K562 (cell line): ENCODE measurements at regions not wholly inside any gene's neighbourhood (a gene's known extent, or its start where the extent isn't known, plus 50 kb on each side); places are given as distances from the start of the nearest gene placed in this dataset.

Experiments
- ATAC-seq: fragments of 200-7000 bp; cut with Tn5 transposase; 3 replicates; pipeline ENCODE4 v1.9.1; 2020; ENCODE audit warnings: moderate library complexity
- BruUV-seq: library from RNA; stranded (reverse); fragments of 400-500 nt; replicated peaks from 2 replicates; lab custom pipeline; 2021; lab: Mats Ljungman, UMichigan
- CTCF ChIA-PET: fragments of 300-600 bp; formaldehyde crosslinking; extraction: SDS; loops from one replicate; lab custom pipeline; 2021; ENCODE audit warnings: low intra/inter-chr PET ratio; lab: Yijun Ruan, JAX
- POLR2A ChIA-PET: fragments of 300-600, 350-650 bp; sonication (Branson Sonifier 250); formaldehyde crosslinking; extraction: SDS; loops from one replicate; lab custom pipeline; 2021; ENCODE audit warnings: antibody characterized with exemption, inconsistent platforms; lab: Yijun Ruan, JAX
- DNase-seq, 4 experiments: peaks; one replicate each; pipeline versions ENCODE4 v3.0.0 to v3.0.0-alpha.2; 2011 to 2018; ENCODE audit warnings: low spot score in 3 of 4, mixed read lengths in 3 of 4; ENCODE audit errors: extremely low read depth in 1 of 4
- FAIRE-seq: peaks from 2 replicates; lab custom pipeline; 2011; peaks lifted over from hg19 to GRCh38; lab: Jason Lieb, UNC
- H2AFZ ChIP-seq: 2 replicates; pipeline ENCODE4 v1.6.0; 2011; ENCODE audit warnings: low read depth, low read length, control low read depth, inconsistent platforms
- H3K27ac ChIP-seq: fragments of 200-600 bp; 3 replicates; pipeline ENCODE4 v1.8.0; 2011; ENCODE audit warnings: low read depth, mild to moderate bottlenecking, control low read depth, inconsistent platforms, low read length, moderate library complexity, mixed read lengths; ENCODE audit errors: extremely low read depth
- H3K27me3 ChIP-seq, 2 experiments: fragments of 300-600 bp in 1 of 2; 2 replicates in 1 of 2; 3 replicates in 1 of 2; pipeline versions ENCODE4 v1.6.0 to v1.8.0; 2011; ENCODE audit warnings: inconsistent platforms in 2 of 2, low read length in 2 of 2, mild to moderate bottlenecking in 1 of 2, mixed read lengths in 1 of 2, moderate library complexity in 1 of 2; ENCODE audit not compliant: control insufficient read depth in 2 of 2, insufficient read depth in 2 of 2
- H3K36me3 ChIP-seq: fragments of 300-600 bp; 3 replicates; pipeline ENCODE4 v1.8.0; 2011; ENCODE audit warnings: mild to moderate bottlenecking, low read length, inconsistent platforms; ENCODE audit not compliant: control insufficient read depth, insufficient read depth
- H3K4me1 ChIP-seq, 2 experiments: fragments of 200-600 bp in 1 of 2; replicated peaks in 1 of 2; 2 replicates in 1 of 2; 3 replicates in 1 of 2; pipeline versions ENCODE4 v1.5.1 to v1.8.0; 2011; ENCODE audit warnings: inconsistent platforms in 2 of 2, low read length in 2 of 2, mild to moderate bottlenecking in 1 of 2, mixed read lengths in 1 of 2, moderate library complexity in 1 of 2; ENCODE audit not compliant: control insufficient read depth in 2 of 2, insufficient read depth in 2 of 2
- H3K4me2 ChIP-seq: 2 replicates; pipeline ENCODE4 v1.6.1; 2011; ENCODE audit warnings: low read length, control low read depth, inconsistent platforms, mixed read lengths; ENCODE audit not compliant: insufficient read depth
- H3K4me3 ChIP-seq: fragments of 200-600 bp; sonication (generic), shearing (Covaris generic); 2 replicates; pipeline ENCODE4 v1.5.1; 2016; ENCODE audit warnings: control low read depth, inconsistent platforms
- H3K79me2 ChIP-seq: fragments of 200-600 bp; 3 replicates; pipeline ENCODE4 v1.8.0; 2011; ENCODE audit warnings: low read length, inconsistent platforms; ENCODE audit not compliant: control insufficient read depth, insufficient read depth
- H3K9ac ChIP-seq, 2 experiments: 2 replicates each; pipeline versions ENCODE4 v1.6.0 to v1.6.1; 2011; ENCODE audit warnings: low read depth in 2 of 2, low read length in 2 of 2, control low read depth in 1 of 2, inconsistent platforms in 1 of 2, mild to moderate bottlenecking in 1 of 2, mixed read lengths in 1 of 2; ENCODE audit not compliant: insufficient read depth in 1 of 2
- H3K9me1 ChIP-seq: one replicate; pipeline ENCODE4 v1.6.0; 2011; ENCODE audit warnings: inconsistent platforms, mild to moderate bottlenecking, low read length, moderate library complexity; ENCODE audit not compliant: control insufficient read depth, insufficient read depth
- H3K9me3 ChIP-seq: replicated peaks from 2 replicates; pipeline ENCODE4 v1.5.1; 2011; ENCODE audit warnings: low read depth, low read length, inconsistent platforms; ENCODE audit not compliant: control insufficient read depth, insufficient read depth
- H4K20me1 ChIP-seq: replicated peaks from 2 replicates; pipeline ENCODE4 v1.6.1; 2011; ENCODE audit warnings: low read length, inconsistent platforms, mixed read lengths; ENCODE audit not compliant: control insufficient read depth, insufficient read depth
- CAMTA2 ChIP-seq: fragments of 250-450 bp; sonication (Bioruptor Pico); conservative IDR thresholded peaks from 2 replicates; pipeline ENCODE4 v1.5.1; 2022
- FOXA3 ChIP-seq, 2 experiments: fragments of 450-650 bp in 1 of 2; sonication (generic) in 1 of 2; formaldehyde crosslinking; IDR thresholded peaks in 1 of 2; conservative IDR thresholded peaks in 1 of 2; 2 replicates each; pipeline versions ENCODE4 v1.4.0 to v1.8.0; 2020 to 2022; ENCODE audit warnings: mild to moderate bottlenecking in 2 of 2, missing genetic modification reagents in 1 of 2
- GTF2E2 ChIP-seq: fragments of 200-800 bp; sonication (Bioruptor generic); IDR thresholded peaks from 2 replicates; pipeline ENCODE4 v1.6.1; 2016; ENCODE audit warnings: missing genetic modification characterization, missing compliant biosample characterization
- NFATC3 ChIP-seq: fragments of 450-650 bp; IDR thresholded peaks from 2 replicates; pipeline ENCODE4 v1.6.1; 2017; ENCODE audit warnings: mild to moderate bottlenecking
- SPI1 ChIP-seq: IDR thresholded peaks from 2 replicates; pipeline ENCODE4 v1.6.1; 2011; ENCODE audit warnings: low read depth, low read length, control low read depth, borderline replicate concordance
- YBX1 ChIP-seq: fragments of 450-650 bp; IDR thresholded peaks from 2 replicates; pipeline ENCODE4 v1.7.1; 2016; ENCODE audit warnings: mild to moderate bottlenecking
- ZNF165 ChIP-seq: fragments of 250-450 bp; sonication (Bioruptor Pico); IDR thresholded peaks from 2 replicates; pipeline ENCODE4 v1.4.0; 2020; ENCODE audit warnings: borderline replicate concordance
- in situ Hi-C: fragments of 300-500 bp; cut with MboI; formaldehyde crosslinking; loops from 4 replicates; pipeline ENCODE4 v1.15.0; 2018; ENCODE audit warnings: inconsistent platforms, mixed read lengths
- intact Hi-C: fragments of 100-400 bp; cut with micrococcal nuclease; formaldehyde crosslinking; loops from 2 replicates; pipeline ENCODE4 v1.14.2; 2022
- TF ChIP-seq, protein P1 (sequence below): fragments of 200-800 bp; sonication (Bioruptor generic); IDR thresholded peaks from 2 replicates; pipeline ENCODE4 v1.6.1; 2017; ENCODE audit warnings: missing genetic modification characterization, missing compliant biosample characterization
- TF ChIP-seq, protein P2 (sequence below): IDR thresholded peaks from 3 replicates; pipeline ENCODE4 v1.6.1; 2011; ENCODE audit warnings: borderline replicate concordance, mild to moderate bottlenecking; ENCODE audit not compliant: insufficient read length, insufficient read depth
- TF ChIP-seq, protein P3 (sequence below): sonication (generic); formaldehyde crosslinking; IDR thresholded peaks from 2 replicates; pipeline ENCODE4 v1.8.1; 2023; ENCODE audit warnings: missing genetic modification reagents, mild to moderate bottlenecking, borderline replicate concordance

DNA sequence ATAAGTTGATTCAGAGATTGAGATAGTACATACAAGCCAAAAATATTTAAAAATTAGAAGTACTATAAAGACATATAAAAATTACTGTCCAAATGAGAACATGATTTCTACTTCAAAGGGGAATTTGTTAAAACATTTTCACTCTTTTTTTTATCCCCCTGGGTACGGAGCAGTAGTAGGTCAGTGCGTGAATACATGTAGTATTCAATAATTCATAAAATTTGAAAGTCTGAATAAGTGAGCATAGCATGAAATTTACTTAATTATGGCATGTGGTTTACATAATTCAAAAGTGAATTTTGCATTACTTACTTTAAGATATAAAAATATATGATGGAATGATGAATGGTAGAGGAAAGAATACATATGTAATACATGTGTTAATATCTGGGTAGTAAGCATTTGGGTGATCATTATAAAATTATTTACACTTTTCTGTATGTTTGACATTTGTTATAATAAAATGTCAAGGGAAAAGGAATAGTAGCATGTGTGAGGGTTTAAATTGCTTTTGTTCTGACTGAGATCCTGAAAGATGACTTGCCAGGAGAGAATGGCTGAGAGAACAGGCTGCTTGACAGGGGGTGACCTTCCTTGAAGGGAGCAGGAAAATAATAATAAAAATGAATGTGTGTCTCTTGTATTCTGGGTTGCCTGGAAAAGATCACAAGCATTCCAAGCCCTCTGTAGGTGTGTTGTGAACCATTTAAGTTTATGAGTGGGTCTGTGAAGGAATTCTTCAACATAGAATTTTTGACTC lies 1178.8 kb downstream of the ZPLD1 start (continued):
- TF ChIP-seq, protein P1, sequence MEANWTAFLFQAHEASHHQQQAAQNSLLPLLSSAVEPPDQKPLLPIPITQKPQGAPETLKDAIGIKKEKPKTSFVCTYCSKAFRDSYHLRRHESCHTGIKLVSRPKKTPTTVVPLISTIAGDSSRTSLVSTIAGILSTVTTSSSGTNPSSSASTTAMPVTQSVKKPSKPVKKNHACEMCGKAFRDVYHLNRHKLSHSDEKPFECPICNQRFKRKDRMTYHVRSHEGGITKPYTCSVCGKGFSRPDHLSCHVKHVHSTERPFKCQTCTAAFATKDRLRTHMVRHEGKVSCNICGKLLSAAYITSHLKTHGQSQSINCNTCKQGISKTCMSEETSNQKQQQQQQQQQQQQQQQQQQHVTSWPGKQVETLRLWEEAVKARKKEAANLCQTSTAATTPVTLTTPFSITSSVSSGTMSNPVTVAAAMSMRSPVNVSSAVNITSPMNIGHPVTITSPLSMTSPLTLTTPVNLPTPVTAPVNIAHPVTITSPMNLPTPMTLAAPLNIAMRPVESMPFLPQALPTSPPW (CRISPR knock-in tag) = no peak
- TF ChIP-seq FOXA3 (CRISPR knock-in tag; conservative IDR thresholded peaks at IDR 0.05 in 1 of 2, IDR thresholded peaks at IDR 0.05 in 1 of 2) = no peak
- no peak for TF ChIP-seq ZNF165 (CRISPR knock-in tag)
- TF ChIP-seq SPI1 = no peak
- no peak for TF ChIP-seq NFATC3
- TF ChIP-seq, all 486 proteins: peak for 0

DNA sequence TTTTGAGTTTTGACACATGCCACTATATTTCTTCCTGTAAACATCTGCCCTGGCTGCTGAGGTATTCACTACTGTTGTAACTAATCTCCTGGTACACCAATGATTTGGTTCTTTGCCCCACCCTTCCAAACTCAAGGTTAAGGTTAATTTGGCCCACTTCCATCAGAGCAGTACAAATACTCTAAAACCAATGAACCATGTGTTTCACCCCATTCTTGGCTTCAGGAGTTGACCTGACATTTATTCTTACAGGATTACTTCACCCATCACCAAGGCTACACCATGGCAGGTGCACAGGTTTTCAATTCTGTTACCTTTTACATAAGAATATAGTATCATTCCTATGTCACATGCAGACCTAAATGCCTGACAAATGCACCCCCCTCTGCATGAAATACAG lies 1179.9 kb downstream of the ZPLD1 start:
- no peak overlapping the region for H3K4me3 ChIP-seq
- no peaks in the 10 kb centered on the region for H3K9me1 ChIP-seq
- ChIA-PET CTCF (no interaction called here), POLR2A (no interaction called here)
- DNase-seq (no peak), ATAC-seq (no peak), FAIRE-seq (no peak)
- intact Hi-C loops = no loop called here
- H3K9me3 ChIP-seq = no peaks in the 10 kb centered on the region
- H3K4me2 ChIP-seq = no peak overlapping the region
- BruUV-seq = no TSS peak
- H4K20me1 ChIP-seq = no peaks in the 10 kb centered on the region
- H3K27ac ChIP-seq = no peak overlapping the region
- H2AFZ ChIP-seq = no peak overlapping the region
- no peaks in the 10 kb centered on the region for H3K27me3 ChIP-seq
- no peaks in the 10 kb centered on the region for H3K4me1 ChIP-seq
- H3K79me2 ChIP-seq = no peaks in the 10 kb centered on the region
- H3K9ac ChIP-seq = no peak overlapping the region
- no peaks in the 10 kb centered on the region for H3K36me3 ChIP-seq
- in situ Hi-C loops = no loop called here
- TF ChIP-seq CAMTA2 (CRISPR knock-in tag) = no peak
- TF ChIP-seq YBX1 = no peak
- TF ChIP-seq, protein P2, sequence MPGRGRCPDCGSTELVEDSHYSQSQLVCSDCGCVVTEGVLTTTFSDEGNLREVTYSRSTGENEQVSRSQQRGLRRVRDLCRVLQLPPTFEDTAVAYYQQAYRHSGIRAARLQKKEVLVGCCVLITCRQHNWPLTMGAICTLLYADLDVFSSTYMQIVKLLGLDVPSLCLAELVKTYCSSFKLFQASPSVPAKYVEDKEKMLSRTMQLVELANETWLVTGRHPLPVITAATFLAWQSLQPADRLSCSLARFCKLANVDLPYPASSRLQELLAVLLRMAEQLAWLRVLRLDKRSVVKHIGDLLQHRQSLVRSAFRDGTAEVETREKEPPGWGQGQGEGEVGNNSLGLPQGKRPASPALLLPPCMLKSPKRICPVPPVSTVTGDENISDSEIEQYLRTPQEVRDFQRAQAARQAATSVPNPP = no peak
- TF ChIP-seq, protein P3, sequence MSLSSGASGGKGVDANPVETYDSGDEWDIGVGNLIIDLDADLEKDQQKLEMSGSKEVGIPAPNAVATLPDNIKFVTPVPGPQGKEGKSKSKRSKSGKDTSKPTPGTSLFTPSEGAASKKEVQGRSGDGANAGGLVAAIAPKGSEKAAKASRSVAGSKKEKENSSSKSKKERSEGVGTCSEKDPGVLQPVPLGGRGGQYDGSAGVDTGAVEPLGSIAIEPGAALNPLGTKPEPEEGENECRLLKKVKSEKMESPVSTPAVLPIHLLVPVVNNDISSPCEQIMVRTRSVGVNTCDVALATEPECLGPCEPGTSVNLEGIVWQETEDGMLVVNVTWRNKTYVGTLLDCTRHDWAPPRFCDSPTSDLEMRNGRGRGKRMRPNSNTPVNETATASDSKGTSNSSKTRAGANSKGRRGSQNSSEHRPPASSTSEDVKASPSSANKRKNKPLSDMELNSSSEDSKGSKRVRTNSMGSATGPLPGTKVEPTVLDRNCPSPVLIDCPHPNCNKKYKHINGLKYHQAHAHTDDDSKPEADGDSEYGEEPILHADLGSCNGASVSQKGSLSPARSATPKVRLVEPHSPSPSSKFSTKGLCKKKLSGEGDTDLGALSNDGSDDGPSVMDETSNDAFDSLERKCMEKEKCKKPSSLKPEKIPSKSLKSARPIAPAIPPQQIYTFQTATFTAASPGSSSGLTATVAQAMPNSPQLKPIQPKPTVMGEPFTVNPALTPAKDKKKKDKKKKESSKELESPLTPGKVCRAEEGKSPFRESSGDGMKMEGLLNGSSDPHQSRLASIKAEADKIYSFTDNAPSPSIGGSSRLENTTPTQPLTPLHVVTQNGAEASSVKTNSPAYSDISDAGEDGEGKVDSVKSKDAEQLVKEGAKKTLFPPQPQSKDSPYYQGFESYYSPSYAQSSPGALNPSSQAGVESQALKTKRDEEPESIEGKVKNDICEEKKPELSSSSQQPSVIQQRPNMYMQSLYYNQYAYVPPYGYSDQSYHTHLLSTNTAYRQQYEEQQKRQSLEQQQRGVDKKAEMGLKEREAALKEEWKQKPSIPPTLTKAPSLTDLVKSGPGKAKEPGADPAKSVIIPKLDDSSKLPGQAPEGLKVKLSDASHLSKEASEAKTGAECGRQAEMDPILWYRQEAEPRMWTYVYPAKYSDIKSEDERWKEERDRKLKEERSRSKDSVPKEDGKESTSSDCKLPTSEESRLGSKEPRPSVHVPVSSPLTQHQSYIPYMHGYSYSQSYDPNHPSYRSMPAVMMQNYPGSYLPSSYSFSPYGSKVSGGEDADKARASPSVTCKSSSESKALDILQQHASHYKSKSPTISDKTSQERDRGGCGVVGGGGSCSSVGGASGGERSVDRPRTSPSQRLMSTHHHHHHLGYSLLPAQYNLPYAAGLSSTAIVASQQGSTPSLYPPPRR (CRISPR knock-in tag) = no peak
- TF ChIP-seq GTF2E2 (tag) = no peak
